Heart right ventricle (tissue), 16 donors: ENCODE measurements at regions not wholly inside any gene's neighbourhood (a gene's known extent, or its start where the extent isn't known, plus 50 kb on each side); places are given as distances from the start of the nearest gene placed in this dataset.

Source experiments
- ATAC-seq, 8 donors: fragments of 200-7000 bp; cut with Tn5 transposase; one replicate each; pipeline ENCODE4 v1.9.1; 2020; ENCODE audit warnings: mild to moderate bottlenecking in 8 of 8, moderate library complexity in 8 of 8, moderate number of reproducible peaks in 1 of 8
- DNase-seq, 2 donors: peaks; one replicate each; pipeline ENCODE4 v3.0.0-alpha.2; 2020
- H3K27ac ChIP-seq, 10 donors: fragments of 200-600 bp; sonication (generic) in 2 of 10; one replicate each; pipeline versions ENCODE4 v1.5.0 to v1.8.0; 2020 to 2022; ENCODE audit warnings: mild to moderate bottlenecking in 3 of 10
- H3K27me3 ChIP-seq, 7 donors: fragments of 200-600 bp; one replicate each; pipeline ENCODE4 v1.8.0; 2021 to 2022; ENCODE audit warnings: mild to moderate bottlenecking in 2 of 7
- H3K36me3 ChIP-seq, 9 donors: fragments of 200-600 bp; sonication (generic) in 1 of 9; one replicate each; pipeline versions ENCODE4 v1.5.0 to v1.8.0; 2020 to 2022; ENCODE audit warnings: mild to moderate bottlenecking in 2 of 9
- H3K4me1 ChIP-seq, 9 donors: fragments of 200-600 bp; sonication (generic) in 1 of 9; one replicate each; pipeline versions ENCODE4 v1.5.0 to v1.8.0; 2020 to 2022; ENCODE audit warnings: mild to moderate bottlenecking in 4 of 9
- H3K4me3 ChIP-seq, 10 donors: fragments of 200-600 bp; sonication (generic) in 2 of 10; one replicate each; pipeline versions ENCODE4 v1.5.0 to v1.8.0; 2020 to 2022; ENCODE audit warnings: mild to moderate bottlenecking in 7 of 10, moderate library complexity in 2 of 10
- H3K9me3 ChIP-seq, 11 donors: fragments of 200-600 bp in 10 of 11; sonication (generic) in 2 of 11; one replicate each; pipeline versions ENCODE4 v1.5.0 to v1.8.0; 2013 to 2022; ENCODE audit warnings: mild to moderate bottlenecking in 2 of 11, control low read depth in 1 of 11, moderate library complexity in 1 of 11
- CTCF ChIP-seq, 9 donors: fragments of 200-600 bp; sonication (generic) in 2 of 9; IDR thresholded peaks; one replicate each; pipeline versions ENCODE4 v1.5.0 to v1.8.0; 2021 to 2022; ENCODE audit warnings: antibody characterized with exemption in 9 of 9, mild to moderate bottlenecking in 5 of 9, moderate library complexity in 1 of 9
- WGBS, 2 donors: extraction: QIAGEN DNeasy Blood & Tissue Kit; methylation state at CpG; one replicate each; pipeline ENCODE4 v1.1.7; 2013; ENCODE audit warnings: inconsistent platforms in 1 of 2; 5-methylcytosine and 5-hydroxymethylcytosine counted together
- intact Hi-C, 10 donors: fragments of 100-400 bp; cut with DNase I; formaldehyde crosslinking; loops; one replicate each; pipeline versions ENCODE4 v1.11.1 to v1.14.2; 2022
- donor health status: Arrhythmogenic right ventricular cardiomyopathy.
- donor health status: ischemic (EF 13 %, LVEDD 7.1; RV severe dilation, severe dysfunction).
- donor health status: healthy with polysubstance abuse.
- donor health status: DM: no; HTN: yes; CAD: no.
- donor health status: DM: no; HTN: no; CAD: no.
- donor health status: ischemic (EF 25% LVEDD 6.9; RV normal size, moderate dysfunction).
- donor health status: ischemic (EF 25% LVEDD 5.7; RV mildly dilated, moderate dysfunction).
- donor health status: healthy.
- donor health status: DM: yes; HTN: yes; CAD: no.
- donor health status: Ischemic cardiomyopathy.
- donor health status: ischemic (EF 35%, LVEDD 5.7; RV mildly dilated, moderate dysfunction).
- donor health status: nonischemic (EF 11% LVEDD 7.7; RV severe dilation, severe dysfunction).
- donor health status: DM: yes; HTN: yes; CAD: no.
- donor health status: PGD.
- donor health status: ischemic (EF 29% LVEDD 5.4; RV normal size, mild dysfunction).
- donor health status: nonischemic (EF 23%, LVEDD 6.1; RV moderate dilation, normal function).

GRCh38 chr11:71103266-71103665 is 149.1 kb downstream of the SHANK2 start:
- no peak for TF ChIP-seq CTCF (IDR thresholded peaks at IDR 0.05)
- WGBS, 2 donors: 57 to 67% methylated on average over 7 of the region's 7 CpGs

GRCh38 chr11:71102251-71102995 is 150.0 kb downstream of the SHANK2 start:
- DNase-seq (no peak), ATAC-seq (no peak)
- H3K36me3 ChIP-seq: no peaks in the 10 kb centered on the region
- H3K4me3 ChIP-seq: no peak overlapping the region
- 63 to 64% methylated on average over 14 of the region's 14 CpGs for WGBS, 2 donors
- intact Hi-C loops: no loop called here
- peaks cover 0 to 52% (median 31%) of the 10 kb centered on the region in 7 donors for H3K27me3 ChIP-seq
- no peak overlapping the region for H3K27ac ChIP-seq
- TF ChIP-seq CTCF (IDR thresholded peaks at IDR 0.05): no peak
- H3K9me3 ChIP-seq: no peaks in the 10 kb centered on the region
- H3K4me1 ChIP-seq: no peaks in the 10 kb centered on the region

More at GRCh38 chr11:71103266-71103665, 149.1 kb downstream of the SHANK2 start:
- H3K27ac ChIP-seq: no peak overlapping the region
- intact Hi-C loops: no loop called here
- no peak overlapping the region for H3K4me3 ChIP-seq
- no peaks in the 10 kb centered on the region for H3K36me3 ChIP-seq
- ATAC-seq (no peak), DNase-seq (no peak)
- H3K9me3 ChIP-seq: no peaks in the 10 kb centered on the region
- H3K27me3 ChIP-seq: peaks cover 0 to 57% (median 33%) of the 10 kb centered on the region in 7 donors
- no peaks in the 10 kb centered on the region for H3K4me1 ChIP-seq

GRCh38 chr11:71101606-71102005 is 150.8 kb downstream of the SHANK2 start:
- 81 to 83% methylated on average over 17 of the region's 17 CpGs for WGBS, 2 donors
- intact Hi-C loops: no loop called here

GRCh38 chr11:71101046-71101445 is 151.3 kb downstream of the SHANK2 start:
- peaks cover 0 to 58% (median 30%) of the 10 kb centered on the region in 7 donors for H3K27me3 ChIP-seq
- DNase-seq: no peak
- no peak for ATAC-seq
- intact Hi-C loops: no loop called here
- no peaks in the 10 kb centered on the region for H3K4me1 ChIP-seq
- H3K36me3 ChIP-seq: no peaks in the 10 kb centered on the region
- no peaks in the 10 kb centered on the region for H3K9me3 ChIP-seq
- H3K27ac ChIP-seq: no peak overlapping the region
- TF ChIP-seq CTCF (IDR thresholded peaks at IDR 0.05): no peak
- H3K4me3 ChIP-seq: no peak overlapping the region
- 79 to 82% methylated on average over 7 of the region's 7 CpGs for WGBS, 2 donors

More at GRCh38 chr11:71101606-71102005, 150.8 kb downstream of the SHANK2 start:
- Histone ChIP-seq H3K4me3 (no peak overlapping the region), H3K4me1 (no peaks in the 10 kb centered on the region), H3K9me3 (no peaks in the 10 kb centered on the region), H3K27ac (no peak overlapping the region), H3K27me3 (peaks cover 0 to 58% (median 27%) of the 10 kb centered on the region in 7 donors), H3K36me3 (no peaks in the 10 kb centered on the region)
- DNase-seq (no peak), ATAC-seq (no peak)
- TF ChIP-seq CTCF (IDR thresholded peaks at IDR 0.05): no peak
